ENCODE measurements at regions not wholly inside any gene's neighbourhood (a gene's known extent, or its start where the extent isn't known, plus 50 kb on each side); places are given as distances from the start of the nearest gene placed in this dataset.

- TF ChIP-seq CTCF (IDR thresholded peaks at IDR 0.05), result no peak
- Histone ChIP-seq H3K9me3 (replicated peaks in 1 of 3) (no peaks in the 10 kb centered on the region), H3K36me3 (replicated peaks in 1 of 2) (no peaks in the 10 kb centered on the region), H3K4me1 (replicated peaks in 1 of 2) (no peaks in the 10 kb centered on the region), H3K27ac (no peak overlapping the region), H3K27me3 (no peaks in the 10 kb centered on the region), H3K4me3 (no peak overlapping the region)
- intact Hi-C loops (cut with DNase I), result no loop called here
- 47 to 74% (median 68%) methylated on average over 2 to 5 of the region's 5 CpGs for WGBS, 4 donors
- peak in 4 of 7 donors; percentile 2 to 35 (median 3) for DNase-seq
Measured at GRCh38 chr22:49211176-49211575, 616.5 kb downstream of the BRD1 start.

GRCh38 chr22:49210606-49211005 lies 617.1 kb downstream of the BRD1 start:
- H3K9me3 ChIP-seq (replicated peaks in 1 of 3), result no peaks in the 10 kb centered on the region
- H3K27ac ChIP-seq, result no peak overlapping the region
- H3K4me3 ChIP-seq, result no peak overlapping the region
- no peaks in the 10 kb centered on the region for H3K27me3 ChIP-seq
- H3K36me3 ChIP-seq (replicated peaks in 1 of 2), result no peaks in the 10 kb centered on the region
- TF ChIP-seq POLR2A (IDR thresholded peaks at IDR 0.05) (no peak), CTCF (IDR thresholded peaks at IDR 0.05) (no peak)
- H3K4me1 ChIP-seq (replicated peaks in 1 of 2), result no peaks in the 10 kb centered on the region
- WGBS, 4 donors, result 86 to 91% (median 89%) methylated on average over 6 of the region's 6 CpGs
- intact Hi-C loops (cut with DNase I), result no loop called here
- DNase-seq, result peak in 1 of 7 donors; percentile 0

DNA sequence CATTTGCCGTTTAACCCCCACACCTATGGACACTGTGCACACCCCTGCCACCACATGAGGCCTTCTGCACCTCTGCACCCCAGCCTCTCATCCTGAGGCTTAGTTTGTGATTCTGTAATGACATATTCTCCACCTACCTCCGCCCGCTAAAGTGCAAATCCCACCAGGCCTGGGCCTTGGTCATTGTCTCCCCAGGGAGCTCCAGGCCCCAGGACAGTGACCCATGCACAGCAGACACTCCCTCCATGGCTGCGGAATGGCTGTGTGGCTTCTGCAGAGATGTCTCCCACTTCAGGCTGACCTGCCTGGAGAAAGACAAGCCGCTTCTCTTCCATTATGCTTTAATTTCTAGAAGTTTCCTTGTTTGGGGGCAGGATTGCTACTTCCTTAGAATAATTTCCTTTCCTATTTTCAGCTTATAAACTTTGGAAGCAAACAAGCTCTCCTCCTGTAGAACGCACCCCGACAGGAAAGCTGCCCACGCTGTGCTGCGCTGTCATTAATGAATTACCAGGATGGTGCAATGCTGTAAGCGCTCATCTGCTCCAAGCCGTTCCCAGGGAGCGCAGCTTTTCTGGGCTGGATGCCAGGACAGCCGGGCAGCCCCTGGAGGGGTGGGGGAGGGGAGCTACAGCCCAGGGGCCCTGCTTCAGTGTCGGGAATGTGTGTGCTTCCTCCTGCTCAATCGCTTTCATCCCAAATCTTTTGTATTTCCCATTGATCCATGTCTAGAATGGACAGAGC lies 618.0 kb downstream of the BRD1 start:
- TF ChIP-seq CTCF (IDR thresholded peaks at IDR 0.05) (no peak), POLR2A (IDR thresholded peaks at IDR 0.05) (no peak)
- no peaks in the 10 kb centered on the region for H3K9me3 ChIP-seq (replicated peaks in 1 of 3)
- no peaks in the 10 kb centered on the region for H3K36me3 ChIP-seq (replicated peaks in 1 of 2)
- 41 to 74% (median 46%) methylated on average over 12 to 15 of the region's 15 CpGs for WGBS, 4 donors
- H3K27ac ChIP-seq, result no peak overlapping the region
- H3K4me3 ChIP-seq, result no peak overlapping the region
- peak in 4 of 7 donors; percentile 11 to 45 (median 14) for DNase-seq
- H3K27me3 ChIP-seq, result no peaks in the 10 kb centered on the region
- intact Hi-C loops (cut with DNase I), result no loop called here
- H3K4me1 ChIP-seq (replicated peaks in 1 of 2), result no peaks in the 10 kb centered on the region

GRCh38 chr22:49208768-49209252 lies 618.9 kb downstream of the BRD1 start:
- peak in 4 of 7 donors; percentile 4 to 34 (median 7) for DNase-seq
- H3K4me1 ChIP-seq (replicated peaks in 1 of 2), result no peaks in the 10 kb centered on the region

More at GRCh38 chr22:49208768-49209252, 618.9 kb downstream of the BRD1 start:
- intact Hi-C loops (cut with DNase I), result no loop called here
- no peak for TF ChIP-seq POLR2A (IDR thresholded peaks at IDR 0.05)
- TF ChIP-seq CTCF (IDR thresholded peaks at IDR 0.05), result no peak
- Histone ChIP-seq H3K27me3 (no peaks in the 10 kb centered on the region), H3K4me3 (no peak overlapping the region), H3K27ac (no peak overlapping the region), H3K36me3 (replicated peaks in 1 of 2) (no peaks in the 10 kb centered on the region), H3K9me3 (replicated peaks in 1 of 3) (no peaks in the 10 kb centered on the region)
- WGBS, 4 donors, result 48 to 66% (median 53%) methylated on average over 13 to 15 of the region's 15 CpGs

Data from adrenal gland (tissue), 9 donors.